ENCODE measurements at regions not wholly inside any gene's neighbourhood (a gene's known extent, or its start where the extent isn't known, plus 50 kb on each side); places are given as distances from the start of the nearest gene placed in this dataset.

DNA sequence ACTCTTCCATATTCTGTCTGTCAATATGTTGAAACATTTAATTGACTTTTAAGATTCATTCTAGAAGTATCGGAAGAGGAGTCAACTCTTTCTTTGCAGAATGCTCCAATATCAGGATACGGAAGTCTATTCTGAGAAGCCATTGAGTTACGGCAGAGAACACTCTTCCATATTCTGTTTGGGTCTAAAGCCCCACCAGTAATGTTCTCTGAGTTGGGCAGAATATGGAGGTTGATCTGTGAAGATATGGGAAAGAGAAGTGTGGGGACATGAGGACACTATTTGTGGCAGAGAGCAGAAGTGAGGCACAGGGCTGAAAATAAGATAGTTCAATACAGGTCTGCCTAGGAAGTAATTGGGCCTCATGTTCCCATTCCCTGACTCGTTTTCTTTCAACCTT, 300.0 kb downstream of the DIRAS2 start:
- TF ChIP-seq CTCF (IDR thresholded peaks at IDR 0.05): no peak

DNA sequence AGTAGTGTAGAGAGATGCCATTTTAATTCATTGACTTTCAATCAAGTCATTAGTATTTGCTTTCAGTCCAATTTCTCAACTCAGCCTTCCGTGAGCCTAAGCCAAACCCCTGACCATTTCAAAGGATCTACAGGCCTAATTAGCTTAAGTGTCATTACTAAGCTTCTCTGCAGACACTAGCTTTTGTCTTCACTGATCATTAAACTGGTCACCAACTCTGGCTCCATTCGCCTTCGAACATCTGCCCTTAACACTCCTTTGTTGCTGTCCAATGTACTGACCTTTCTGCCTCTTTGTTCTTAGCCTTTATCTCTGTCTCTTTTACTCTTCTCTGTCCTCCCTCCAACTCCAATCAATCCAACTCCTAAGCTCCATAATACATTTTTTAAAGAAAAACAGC, 299.3 kb downstream of the DIRAS2 start:
- TF ChIP-seq CTCF (IDR thresholded peaks at IDR 0.05): no peak

GRCh38 chr9:90343991-90344390, 298.6 kb downstream of the DIRAS2 start:
- no peak for TF ChIP-seq CTCF (IDR thresholded peaks at IDR 0.05)

- TF ChIP-seq CTCF (IDR thresholded peaks at IDR 0.05): no peak
These were observed 277.0 kb downstream of the DIRAS2 start for GRCh38 chr9:90365666-90366065.

GRCh38 chr9:90368241-90368640, 274.4 kb downstream of the DIRAS2 start:
- no peak for TF ChIP-seq CTCF (IDR thresholded peaks at IDR 0.05)

DNA sequence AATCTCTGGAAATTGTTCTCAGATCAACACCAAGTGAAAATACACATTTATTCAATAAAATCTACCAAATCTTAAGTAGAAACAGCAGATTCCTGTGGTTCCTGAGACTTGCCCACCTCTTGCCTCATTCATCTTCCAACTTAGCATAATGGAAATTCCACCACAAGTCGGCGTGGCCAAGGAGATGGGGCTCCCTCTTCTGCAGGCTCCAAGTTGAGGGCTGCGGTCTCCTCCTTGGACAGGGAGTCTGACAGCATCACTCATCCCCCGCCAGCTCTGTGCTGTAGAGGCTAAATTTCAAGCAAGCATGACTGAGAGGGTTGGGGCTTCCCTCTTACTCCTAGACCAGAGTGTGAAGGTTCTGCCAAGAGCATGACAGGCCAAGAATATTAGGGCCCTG, 273.7 kb downstream of the DIRAS2 start:
- TF ChIP-seq CTCF (IDR thresholded peaks at IDR 0.05): no peak

- no peak for TF ChIP-seq CTCF (IDR thresholded peaks at IDR 0.05)
These were observed 262.9 kb downstream of the DIRAS2 start for GRCh38 chr9:90379771-90380170.

DNA sequence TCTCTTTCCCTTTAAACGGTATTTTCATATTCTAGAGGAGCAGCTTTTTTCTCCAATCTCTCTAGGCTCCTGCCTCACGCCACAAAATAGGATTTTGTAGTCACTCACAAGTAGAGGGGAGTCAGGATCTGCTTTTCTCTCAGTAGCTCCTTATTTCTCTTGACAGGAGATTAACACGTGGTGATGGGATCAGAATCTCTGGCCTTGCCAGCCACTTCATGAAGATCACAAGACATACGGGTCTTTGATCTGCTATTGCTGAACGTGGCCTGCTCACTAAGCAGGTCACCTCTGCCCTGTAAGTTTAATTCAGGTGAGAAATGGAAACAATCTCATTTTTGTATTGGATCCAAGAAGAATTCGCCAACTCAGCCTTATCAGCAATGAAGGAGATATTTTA, 257.5 kb downstream of the DIRAS2 start:
- no peak for TF ChIP-seq CTCF (IDR thresholded peaks at IDR 0.05)
